ENCODE measurements at regions not wholly inside any gene's neighbourhood (a gene's known extent, or its start where the extent isn't known, plus 50 kb on each side); places are given as distances from the start of the nearest gene placed in this dataset.

DNA sequence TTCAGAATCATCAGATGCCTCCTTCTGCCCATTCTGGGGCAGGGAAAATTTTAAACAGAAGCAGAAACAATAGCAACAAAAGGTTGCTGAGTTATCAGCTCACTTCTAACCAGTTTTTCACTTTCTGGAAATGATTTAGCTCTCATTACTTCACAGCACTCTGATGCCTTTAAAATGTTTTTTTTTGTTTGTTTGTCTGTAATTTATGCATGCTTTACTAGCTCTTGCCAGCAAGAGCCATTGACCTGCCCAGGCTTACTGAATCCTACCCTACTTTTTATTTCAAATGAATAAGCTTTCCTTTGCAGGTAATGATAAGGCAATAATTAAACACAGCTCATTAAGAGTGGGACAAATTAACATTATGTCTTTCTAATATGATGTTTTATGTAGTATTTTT is 466.1 kb upstream of the NOVA1 start:
- Mint-ChIP-seq H3K4me1 (ENCODE audit: low read depth, unreplicated experiment) (no peaks in the 10 kb centered on the region), H3K27me3 (ENCODE audit: low read depth, unreplicated experiment) (no peaks in the 10 kb centered on the region), H3K27ac (ENCODE audit: unreplicated experiment) (no peak overlapping the region), H3K36me3 (ENCODE audit: low read depth, unreplicated experiment) (no peaks in the 10 kb centered on the region), H3K9me3 (ENCODE audit: unreplicated experiment) (no peaks in the 10 kb centered on the region), H3K4me3 (ENCODE audit: unreplicated experiment) (no peak overlapping the region)
- no peak overlapping the region for H3K27ac ChIP-seq (ENCODE audit: low read depth, low read length)
- H3K4me2 ChIP-seq (ENCODE audit: low read length), result no peak overlapping the region
- no peaks in the 10 kb centered on the region for H3K4me1 ChIP-seq (ENCODE audit: insufficient read depth, low read length)
- no peak overlapping the region for H3K9ac ChIP-seq (ENCODE audit: low read length)
- no peaks in the 10 kb centered on the region for H3K9me3 ChIP-seq (ENCODE audit: insufficient read depth, low read depth, low read length)
- H3K27me3 ChIP-seq (ENCODE audit: insufficient read depth, low read length), result no peaks in the 10 kb centered on the region
- no peaks in the 10 kb centered on the region for H4K20me1 ChIP-seq (ENCODE audit: insufficient read depth, low read length)
- TF ChIP-seq, protein P1, sequence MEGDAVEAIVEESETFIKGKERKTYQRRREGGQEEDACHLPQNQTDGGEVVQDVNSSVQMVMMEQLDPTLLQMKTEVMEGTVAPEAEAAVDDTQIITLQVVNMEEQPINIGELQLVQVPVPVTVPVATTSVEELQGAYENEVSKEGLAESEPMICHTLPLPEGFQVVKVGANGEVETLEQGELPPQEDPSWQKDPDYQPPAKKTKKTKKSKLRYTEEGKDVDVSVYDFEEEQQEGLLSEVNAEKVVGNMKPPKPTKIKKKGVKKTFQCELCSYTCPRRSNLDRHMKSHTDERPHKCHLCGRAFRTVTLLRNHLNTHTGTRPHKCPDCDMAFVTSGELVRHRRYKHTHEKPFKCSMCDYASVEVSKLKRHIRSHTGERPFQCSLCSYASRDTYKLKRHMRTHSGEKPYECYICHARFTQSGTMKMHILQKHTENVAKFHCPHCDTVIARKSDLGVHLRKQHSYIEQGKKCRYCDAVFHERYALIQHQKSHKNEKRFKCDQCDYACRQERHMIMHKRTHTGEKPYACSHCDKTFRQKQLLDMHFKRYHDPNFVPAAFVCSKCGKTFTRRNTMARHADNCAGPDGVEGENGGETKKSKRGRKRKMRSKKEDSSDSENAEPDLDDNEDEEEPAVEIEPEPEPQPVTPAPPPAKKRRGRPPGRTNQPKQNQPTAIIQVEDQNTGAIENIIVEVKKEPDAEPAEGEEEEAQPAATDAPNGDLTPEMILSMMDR (IDR thresholded peaks at IDR 0.05; ENCODE audit: insufficient read depth, low read depth, low read length), result no peak
- TF ChIP-seq EZH2 (IDR thresholded peaks at IDR 0.05; ENCODE audit: insufficient read depth, low read length), result no peak
- no peaks in the 10 kb centered on the region for H3K36me3 ChIP-seq (ENCODE audit: insufficient read depth, low read length)
- H3K4me3 ChIP-seq (ENCODE audit: insufficient read depth, low read depth, low read length), result no peak overlapping the region
- no peak for FAIRE-seq
- no peak for DNase-seq (ENCODE audit: low read depth)
- no peak overlapping the region for H2AFZ ChIP-seq (ENCODE audit: low read depth, low read length)
- no peaks in the 10 kb centered on the region for H3K79me2 ChIP-seq (ENCODE audit: insufficient read depth, low read length)

DNA sequence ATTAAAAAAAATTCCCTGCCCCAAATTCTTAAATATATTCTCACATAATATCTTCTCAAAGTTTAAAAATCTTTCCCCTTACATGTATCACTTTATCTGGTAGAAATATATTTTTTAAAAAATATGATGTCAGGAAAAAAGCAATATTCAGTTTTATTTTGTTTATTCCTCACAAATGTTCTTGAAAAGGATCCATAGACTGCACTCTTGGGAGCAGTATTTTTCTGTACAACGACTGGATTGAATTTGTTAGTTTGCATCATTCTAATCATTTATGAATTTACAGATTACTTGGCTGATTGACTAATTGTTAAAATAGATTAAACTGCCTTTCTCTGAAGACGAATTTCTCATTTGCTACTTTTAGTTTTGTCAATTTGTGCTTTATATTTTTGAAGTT is 468.1 kb upstream of the NOVA1 start:
- Mint-ChIP-seq H3K36me3 (ENCODE audit: low read depth, unreplicated experiment) (no peaks in the 10 kb centered on the region), H3K4me3 (ENCODE audit: unreplicated experiment) (no peak overlapping the region), H3K27ac (ENCODE audit: unreplicated experiment) (no peak overlapping the region), H3K27me3 (ENCODE audit: low read depth, unreplicated experiment) (no peaks in the 10 kb centered on the region), H3K4me1 (ENCODE audit: low read depth, unreplicated experiment) (no peaks in the 10 kb centered on the region), H3K9me3 (ENCODE audit: unreplicated experiment) (no peaks in the 10 kb centered on the region)
- TF ChIP-seq, protein P1 (IDR thresholded peaks at IDR 0.05; ENCODE audit: insufficient read depth, low read depth, low read length), result no peak
- no peak for TF ChIP-seq EZH2 (IDR thresholded peaks at IDR 0.05; ENCODE audit: insufficient read depth, low read length)
- FAIRE-seq (no peak), DNase-seq (ENCODE audit: low read depth) (no peak)
- Histone ChIP-seq H3K36me3 (ENCODE audit: insufficient read depth, low read length) (no peaks in the 10 kb centered on the region), H3K9me3 (ENCODE audit: insufficient read depth, low read depth, low read length) (no peaks in the 10 kb centered on the region), H3K27ac (ENCODE audit: low read depth, low read length) (no peak overlapping the region), H3K9ac (ENCODE audit: low read length) (no peak overlapping the region), H3K79me2 (ENCODE audit: insufficient read depth, low read length) (no peaks in the 10 kb centered on the region), H3K4me1 (ENCODE audit: insufficient read depth, low read length) (no peaks in the 10 kb centered on the region), H3K4me3 (ENCODE audit: insufficient read depth, low read depth, low read length) (no peak overlapping the region), H3K4me2 (ENCODE audit: low read length) (no peak overlapping the region), H4K20me1 (ENCODE audit: insufficient read depth, low read length) (no peaks in the 10 kb centered on the region), H2AFZ (ENCODE audit: low read depth, low read length) (no peak overlapping the region), H3K27me3 (ENCODE audit: insufficient read depth, low read length) (no peaks in the 10 kb centered on the region)

DNA sequence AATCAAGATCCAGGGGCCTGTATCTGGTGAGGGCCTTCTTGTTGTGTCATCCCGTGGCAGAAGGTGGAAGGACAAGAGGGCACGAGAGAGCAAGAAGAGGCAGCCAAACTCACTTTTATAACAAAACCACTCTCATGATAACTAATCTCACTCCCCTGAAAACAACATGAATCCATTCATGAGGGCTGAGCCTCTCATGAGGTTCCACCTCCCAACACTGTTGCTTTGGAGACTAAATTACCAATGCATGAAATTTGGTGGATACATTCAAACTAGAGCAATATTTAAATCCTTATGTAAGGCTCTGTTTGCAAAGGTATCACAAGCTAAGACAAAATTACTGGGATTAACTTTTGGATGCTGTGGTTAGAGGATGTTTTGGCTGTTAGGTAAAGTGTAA is 470.1 kb upstream of the NOVA1 start:
- Mint-ChIP-seq H3K27ac (ENCODE audit: unreplicated experiment) (no peak overlapping the region), H3K4me3 (ENCODE audit: unreplicated experiment) (no peak overlapping the region), H3K9me3 (ENCODE audit: unreplicated experiment) (no peaks in the 10 kb centered on the region), H3K36me3 (ENCODE audit: low read depth, unreplicated experiment) (no peaks in the 10 kb centered on the region), H3K4me1 (ENCODE audit: low read depth, unreplicated experiment) (no peaks in the 10 kb centered on the region), H3K27me3 (ENCODE audit: low read depth, unreplicated experiment) (no peaks in the 10 kb centered on the region)
- Histone ChIP-seq H3K36me3 (ENCODE audit: insufficient read depth, low read length) (no peaks in the 10 kb centered on the region), H3K9ac (ENCODE audit: low read length) (no peak overlapping the region), H3K9me3 (ENCODE audit: insufficient read depth, low read depth, low read length) (no peaks in the 10 kb centered on the region), H3K4me1 (ENCODE audit: insufficient read depth, low read length) (no peaks in the 10 kb centered on the region), H3K27ac (ENCODE audit: low read depth, low read length) (no peak overlapping the region), H3K79me2 (ENCODE audit: insufficient read depth, low read length) (no peaks in the 10 kb centered on the region), H3K4me2 (ENCODE audit: low read length) (no peak overlapping the region), H3K27me3 (ENCODE audit: insufficient read depth, low read length) (no peaks in the 10 kb centered on the region), H4K20me1 (ENCODE audit: insufficient read depth, low read length) (no peaks in the 10 kb centered on the region), H2AFZ (ENCODE audit: low read depth, low read length) (no peak overlapping the region), H3K4me3 (ENCODE audit: insufficient read depth, low read depth, low read length) (no peak overlapping the region)
- DNase-seq (ENCODE audit: low read depth) (no peak), FAIRE-seq (no peak)
- TF ChIP-seq EZH2 (IDR thresholded peaks at IDR 0.05; ENCODE audit: insufficient read depth, low read length), result no peak
- TF ChIP-seq, protein P1 (IDR thresholded peaks at IDR 0.05; ENCODE audit: insufficient read depth, low read depth, low read length), result no peak
